HEK293T (cell line): ENCODE measurements at regions not wholly inside any gene's neighbourhood (a gene's known extent, or its start where the extent isn't known, plus 50 kb on each side); places are given as distances from the start of the nearest gene placed in this dataset.

Experiments
- ARNT ChIP-seq: fragments of 450-650 bp; IDR thresholded peaks from 2 replicates; pipeline ENCODE4 v1.6.1; 2017; ENCODE audit warnings: mild to moderate bottlenecking
- BHLHE40 ChIP-seq: fragments of 450-650 bp; IDR thresholded peaks from 2 replicates; pipeline ENCODE4 v1.6.1; 2016; ENCODE audit warnings: mild to moderate bottlenecking, moderate library complexity, borderline replicate concordance
- CTBP1 ChIP-seq: fragments of 450-650 bp; IDR thresholded peaks from 2 replicates; pipeline ENCODE4 v1.6.1; 2016; ENCODE audit warnings: borderline replicate concordance
- ELF4 ChIP-seq: fragments of 450-650 bp; IDR thresholded peaks from 2 replicates; pipeline ENCODE4 v1.6.1; 2017; ENCODE audit warnings: antibody characterized with exemption
- FOXA1 ChIP-seq: fragments of 450-650 bp; IDR thresholded peaks from 2 replicates; pipeline ENCODE4 v1.6.1; 2016; ENCODE audit warnings: mild to moderate bottlenecking
- FOXK2 ChIP-seq: fragments of 450-650 bp; IDR thresholded peaks from 2 replicates; pipeline ENCODE4 v1.6.1; 2016; ENCODE audit warnings: mild to moderate bottlenecking
- HDGF ChIP-seq: fragments of 450-650 bp; IDR thresholded peaks from 2 replicates; pipeline ENCODE4 v1.6.1; 2017; ENCODE audit warnings: antibody characterized with exemption, borderline replicate concordance
- PKNOX1 ChIP-seq: fragments of 450-650 bp; IDR thresholded peaks from 2 replicates; pipeline ENCODE4 v1.6.1; 2016
- SP1 ChIP-seq: fragments of 450-650 bp; IDR thresholded peaks from 2 replicates; pipeline ENCODE4 v1.6.1; 2017
- SUZ12 ChIP-seq: fragments of 450-650 bp; IDR thresholded peaks from 2 replicates; pipeline ENCODE4 v1.6.1; 2016; ENCODE audit warnings: mild to moderate bottlenecking
- TARDBP ChIP-seq: fragments of 450-650 bp; IDR thresholded peaks from 2 replicates; pipeline ENCODE4 v1.6.1; 2016
- ZNF384 ChIP-seq: fragments of 450-650 bp; IDR thresholded peaks from 2 replicates; pipeline ENCODE4 v1.6.1; 2016

- no peak for TF ChIP-seq CTBP1
- no peak for TF ChIP-seq SUZ12
- TF ChIP-seq ARNT, result no peak
- no peak for TF ChIP-seq PKNOX1
- no peak for TF ChIP-seq FOXA1
- TF ChIP-seq BHLHE40, result no peak
- TF ChIP-seq ELF4, result no peak
- no peak for TF ChIP-seq ZNF384
- TF ChIP-seq HDGF, result no peak
- TF ChIP-seq SP1, result no peak
- no peak for TF ChIP-seq TARDBP
- no peak for TF ChIP-seq FOXK2
These were observed 368.2 kb upstream of the NR3C2 start for GRCh38 chr4:148810461-148810860.
